NCI-H345 treated with DMSO at 0.1 percent for 48 hours (cell line): ENCODE measurements at regions not wholly inside any gene's neighbourhood (a gene's known extent, or its start where the extent isn't known, plus 50 kb on each side); places are given as distances from the start of the nearest gene placed in this dataset.
A peak's percentile ranks its signal among the peaks of the same experiment; 100 is the strongest.

ENCODE experiments used
- DNase-seq: peaks from one replicate; lab custom pipeline; 2025; ENCODE audit not compliant: unreplicated experiment; lab: John Stamatoyannopoulos, UW

- DNase-seq = no peak
Measured at GRCh38 chr2:21281384-21281783, 157.6 kb downstream of the TDRD15 start.

DNA sequence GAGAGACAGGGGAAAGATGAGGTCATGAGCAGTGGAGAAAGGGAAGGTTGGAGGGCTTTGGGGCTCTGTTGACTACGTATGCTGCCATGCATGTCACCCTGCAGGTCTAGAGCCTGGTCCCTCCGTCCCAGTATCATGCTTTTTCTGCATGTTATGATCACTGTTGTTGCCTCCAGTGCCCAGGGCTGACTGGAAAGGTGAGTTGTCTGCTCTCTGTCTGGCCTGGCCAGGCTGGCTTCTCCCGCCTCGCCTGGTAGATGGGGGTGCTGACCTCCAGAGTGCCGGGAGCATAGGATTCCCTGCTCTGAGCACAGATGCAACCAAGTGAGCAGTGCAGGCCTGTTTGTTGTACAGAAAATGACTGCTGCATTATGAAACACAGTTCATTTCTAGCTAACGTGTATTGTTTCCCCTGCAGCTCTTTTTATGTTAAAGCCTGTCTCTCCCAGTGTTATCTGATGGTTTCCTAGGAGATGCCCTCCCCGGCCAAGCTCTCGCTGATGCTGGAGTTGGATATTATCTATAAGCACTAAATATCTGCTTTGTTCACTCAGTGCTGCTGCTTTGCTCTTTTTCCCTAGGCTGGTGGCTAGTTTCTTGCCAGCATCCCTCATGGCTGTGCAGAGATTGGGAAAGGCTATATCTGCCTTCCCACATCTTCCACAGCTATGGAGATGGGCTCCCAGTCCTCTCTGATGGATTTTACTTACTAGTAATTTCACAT is 158.2 kb downstream of the TDRD15 start:
- no peak for DNase-seq

- no peak for DNase-seq
Measured at GRCh38 chr2:21282515-21282898, 158.7 kb downstream of the TDRD15 start.

GRCh38 chr2:21288299-21288698 is 164.5 kb downstream of the TDRD15 start:
- no peak for DNase-seq

DNA sequence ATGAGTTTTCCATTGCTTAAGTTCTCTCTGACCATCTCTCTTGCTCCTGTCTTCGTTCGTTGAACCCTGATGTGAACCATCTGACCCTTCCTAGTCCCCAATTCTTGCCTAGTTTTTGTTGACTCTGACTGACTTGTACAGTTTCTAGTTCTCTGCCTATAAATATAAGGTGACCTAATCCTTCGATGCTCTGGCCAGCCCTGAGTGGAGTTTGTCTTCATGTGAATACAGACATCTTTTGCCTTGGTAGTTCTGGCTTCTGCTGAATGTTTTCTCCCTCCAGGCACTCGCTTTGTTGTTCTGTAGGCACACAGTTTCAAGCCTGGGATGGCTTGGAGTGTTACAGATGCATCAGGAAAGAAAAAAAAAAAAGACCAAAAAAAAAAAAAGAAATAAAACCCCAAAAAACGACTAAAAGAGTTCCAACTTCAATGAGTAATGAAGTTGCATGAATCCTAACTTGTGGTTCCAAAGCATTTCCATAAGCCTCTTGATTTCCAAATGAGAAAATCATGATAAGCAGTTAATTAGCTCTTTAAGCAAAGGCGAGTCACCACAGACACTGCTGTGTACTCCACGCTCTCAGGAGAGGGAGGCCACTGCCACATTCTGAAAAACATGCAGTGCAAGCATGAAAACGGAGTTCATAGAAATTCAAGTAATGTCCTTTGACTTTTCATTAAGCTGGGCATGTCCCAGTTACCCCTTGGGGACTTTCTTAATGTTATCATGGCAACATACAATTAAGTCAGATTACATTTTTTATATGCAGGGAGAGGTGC is 165.2 kb downstream of the TDRD15 start:
- no peak for DNase-seq

DNA sequence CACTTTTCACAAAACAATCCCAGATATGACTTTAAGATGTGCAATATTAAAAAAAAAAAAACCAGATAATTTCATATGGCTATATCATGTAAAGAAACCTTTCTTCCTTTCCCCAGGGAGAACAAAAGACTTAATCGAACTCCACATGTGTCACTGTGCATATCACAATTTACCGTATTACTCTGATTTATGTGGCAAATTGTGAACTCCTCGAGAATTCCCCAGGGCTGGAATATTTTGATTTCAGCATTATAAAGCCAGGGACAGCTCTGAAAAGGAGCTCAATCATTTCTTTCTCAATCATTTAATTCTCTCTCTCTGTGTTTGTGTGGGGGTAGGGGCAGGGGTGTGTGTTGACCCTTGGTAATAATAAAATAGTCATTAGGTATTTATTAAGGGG is 165.8 kb downstream of the TDRD15 start:
- DNase-seq = no peak

DNA sequence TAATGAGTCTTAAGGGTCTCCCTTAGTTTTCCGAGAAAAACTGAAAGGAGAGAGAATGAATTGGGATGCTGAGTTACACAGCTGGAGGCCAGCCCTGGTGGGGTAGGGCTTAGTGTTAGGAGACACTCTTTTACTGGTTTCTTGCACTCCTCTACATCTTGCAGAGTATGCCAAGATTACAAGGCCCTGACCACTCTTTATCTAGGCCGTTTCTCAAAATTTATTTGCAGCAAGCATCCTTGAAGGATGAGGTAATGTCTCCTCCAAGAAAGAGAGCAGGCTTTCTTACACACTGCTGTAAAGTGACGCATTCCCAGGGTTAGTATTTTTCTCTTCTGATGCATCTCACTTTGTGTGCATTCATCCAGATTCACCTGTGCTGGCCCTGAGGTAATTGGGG is 166.2 kb downstream of the TDRD15 start:
- no peak for DNase-seq

DNA sequence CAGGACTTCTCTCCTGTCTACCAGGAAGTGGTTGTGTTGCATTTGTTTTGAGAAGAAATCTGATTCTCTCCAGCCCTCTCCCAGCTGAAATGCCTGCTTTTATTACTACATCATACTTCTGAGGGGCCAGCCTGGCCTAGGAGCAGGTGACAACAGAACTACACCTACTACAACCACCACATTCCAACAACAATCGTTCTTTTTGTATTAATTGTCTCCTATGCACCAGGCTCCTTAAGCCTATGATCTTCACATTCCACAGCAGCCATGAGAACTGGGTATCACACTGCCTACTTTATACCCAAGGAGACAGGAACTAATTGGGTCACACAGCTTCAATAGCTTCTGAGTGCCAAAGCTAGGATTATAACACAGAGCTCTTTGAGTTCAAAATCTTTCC is 167.7 kb downstream of the TDRD15 start:
- no peak for DNase-seq

DNA sequence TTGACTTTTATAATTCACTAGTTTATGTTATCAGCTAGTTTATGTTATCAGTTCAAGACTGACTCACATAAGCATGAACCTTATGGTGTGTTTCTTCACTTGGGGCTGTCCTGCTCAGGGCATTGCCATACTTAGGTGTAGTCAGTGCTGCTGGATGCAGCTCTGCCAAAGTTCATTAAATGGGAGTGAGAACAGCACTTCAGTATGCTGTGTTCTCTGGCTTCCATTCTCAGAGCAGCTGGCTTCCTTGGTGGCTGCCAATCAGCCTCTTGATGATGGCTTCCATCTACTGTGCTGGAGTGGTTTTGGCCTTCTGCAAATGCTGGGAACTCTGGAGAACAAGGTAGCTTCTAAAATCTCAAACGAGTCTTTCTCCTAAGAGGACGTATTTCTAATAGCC is 170.7 kb downstream of the TDRD15 start:
- no peak for DNase-seq

DNA sequence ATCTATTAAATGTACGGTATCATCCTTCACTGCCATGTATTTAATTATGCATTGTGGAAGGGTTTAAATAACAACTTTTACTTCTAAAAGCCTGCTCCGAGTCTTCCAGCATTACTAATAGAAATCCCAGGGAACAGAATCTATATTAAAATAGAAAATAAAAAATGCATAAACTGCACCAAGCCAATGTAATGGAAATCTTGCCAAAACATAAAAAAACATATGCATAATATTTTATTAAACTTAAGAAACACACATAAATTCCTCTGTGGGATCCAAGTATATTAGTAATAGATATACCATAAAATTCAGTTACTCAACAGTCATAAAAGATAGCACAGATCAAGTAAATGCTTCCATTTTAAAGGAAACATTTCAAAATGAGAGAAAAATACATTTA is 175.6 kb downstream of the TDRD15 start:
- DNase-seq = no peak

- no peak for DNase-seq
Measured at GRCh38 chr2:21301871-21302455, 178.2 kb downstream of the TDRD15 start.

- DNase-seq = no peak
Measured at GRCh38 chr2:21303876-21304275, 180.1 kb downstream of the TDRD15 start.

DNA sequence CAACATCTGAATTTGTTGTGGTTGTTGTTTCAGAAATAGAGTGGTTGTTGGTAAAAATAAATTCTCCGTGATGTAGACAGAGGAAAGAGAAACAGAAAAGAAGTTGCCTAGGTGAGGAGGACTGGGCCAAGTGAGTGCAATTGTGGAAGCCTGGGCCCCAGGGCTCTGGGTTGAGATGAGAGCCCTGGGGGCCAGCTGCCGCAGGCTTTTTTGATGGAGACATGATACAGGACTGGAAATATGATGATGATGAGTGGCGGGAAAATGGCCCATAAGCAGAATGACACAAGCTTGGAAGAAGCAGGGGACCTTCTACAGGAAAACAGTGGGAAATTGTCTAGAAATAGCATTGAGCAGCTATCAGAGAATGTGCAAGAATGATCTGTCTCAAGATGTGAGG is 181.8 kb downstream of the TDRD15 start:
- no peak for DNase-seq

DNA sequence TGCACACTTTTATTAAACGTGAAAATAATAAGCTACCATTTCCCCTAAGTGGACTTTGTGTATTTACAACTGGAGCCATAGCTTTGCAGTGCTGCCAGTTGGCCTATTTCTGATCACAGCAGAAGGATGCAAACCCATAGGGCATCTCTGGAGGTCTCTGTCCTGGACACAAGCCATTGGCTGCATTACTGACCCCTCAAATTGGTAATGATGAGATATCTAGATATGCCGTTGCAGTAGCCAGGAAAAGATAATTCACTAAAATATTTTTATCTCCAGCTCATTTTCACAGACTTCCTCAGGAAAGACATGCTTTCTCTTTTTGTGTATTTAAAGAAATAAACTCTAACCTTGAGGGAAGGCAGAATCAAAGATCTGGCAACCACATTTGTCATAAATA is 182.5 kb downstream of the TDRD15 start:
- no peak for DNase-seq

- DNase-seq = no peak
Measured at GRCh38 chr2:21307037-21307436, 183.3 kb downstream of the TDRD15 start.

DNA sequence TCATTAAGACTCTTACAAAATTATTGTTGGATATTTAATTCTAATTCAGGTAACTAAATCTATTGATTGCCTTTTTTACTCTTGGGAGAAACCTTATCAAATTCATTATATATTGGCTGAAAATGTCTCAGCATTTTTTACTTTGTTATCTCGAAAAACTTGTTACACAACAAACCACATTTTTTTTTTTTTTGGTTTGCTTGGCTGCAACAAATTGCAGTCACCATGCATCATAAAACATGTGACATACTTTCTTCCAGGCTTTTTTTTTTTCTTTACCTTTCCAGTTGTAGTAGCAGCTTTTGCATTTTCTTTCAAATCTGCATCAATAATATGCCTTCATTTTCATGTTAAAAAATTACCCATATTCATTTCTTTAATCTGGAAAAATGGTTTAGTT is 186.7 kb downstream of the TDRD15 start:
- no peak for DNase-seq

- DNase-seq = no peak
Measured at GRCh38 chr2:21314322-21314835, 190.6 kb downstream of the TDRD15 start.

- DNase-seq = peak; percentile 35
Measured at GRCh38 chr2:21317131-21317530, 193.4 kb downstream of the TDRD15 start.

- no peak for DNase-seq
Measured at GRCh38 chr2:21318263-21318662, 194.5 kb downstream of the TDRD15 start.

DNA sequence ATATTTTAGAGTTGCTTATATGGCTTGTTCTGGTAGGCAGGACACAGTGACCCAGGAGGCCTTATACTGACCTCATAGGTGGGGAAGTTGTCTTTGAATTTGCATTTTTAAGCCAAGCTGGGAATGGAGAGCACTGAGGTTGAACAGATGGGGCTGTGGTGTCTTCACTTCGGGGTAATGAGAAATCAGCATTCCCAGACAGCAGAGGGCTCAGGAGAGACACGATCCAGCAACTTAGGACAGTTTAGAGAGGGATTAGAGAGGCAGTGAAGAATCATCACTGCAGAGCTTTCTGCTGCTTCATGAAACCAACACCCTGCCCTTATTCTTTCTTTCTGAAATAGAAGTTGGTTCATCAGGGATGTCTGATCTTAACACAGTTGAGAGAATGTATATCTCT is 202.4 kb downstream of the TDRD15 start:
- DNase-seq = peak; percentile 53

- DNase-seq = no peak
Measured at GRCh38 chr2:21328177-21328576, 204.4 kb downstream of the TDRD15 start.

DNA sequence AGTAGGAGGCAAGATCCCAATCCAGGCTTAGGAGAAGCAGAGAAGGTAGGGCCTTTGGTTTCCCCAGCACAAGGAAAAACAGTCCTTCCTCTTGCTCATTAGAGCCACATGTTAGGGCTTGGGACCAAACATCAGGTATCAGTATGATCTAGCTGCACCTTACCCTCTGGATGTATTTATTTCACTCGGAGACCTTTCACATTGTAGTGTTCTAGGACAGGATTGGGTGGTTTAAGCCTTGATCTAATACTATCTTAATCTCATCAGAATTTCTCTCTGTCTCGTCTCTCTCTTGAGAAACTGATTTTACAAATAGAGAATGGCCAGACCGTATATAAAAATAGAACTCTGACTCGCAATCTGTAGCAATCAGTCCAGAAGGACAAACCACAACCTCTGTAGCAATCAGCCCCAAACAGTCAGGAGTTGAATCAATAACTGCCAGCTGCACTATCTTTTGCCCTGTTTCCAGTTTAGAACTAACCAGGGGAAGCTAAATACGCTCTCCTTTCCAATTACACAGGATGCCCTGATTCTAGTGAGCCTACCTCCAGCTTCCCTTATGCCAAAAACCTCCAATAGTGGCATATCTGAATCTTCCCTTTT is 207.1 kb downstream of the TDRD15 start:
- DNase-seq = no peak
